HG03575 (cell line): ENCODE measurements at regions not wholly inside any gene's neighbourhood (a gene's known extent, or its start where the extent isn't known, plus 50 kb on each side); places are given as distances from the start of the nearest gene placed in this dataset.

Source experiments
- ATAC-seq: cut with Tn5 transposase; IDR thresholded peaks from one replicate; pipeline ENCODE4 v1.9.1; 2021; ENCODE audit not compliant: unreplicated experiment, insufficient number of reproducible peaks, low FRiP score; ENCODE audit errors: extremely low read depth

DNA sequence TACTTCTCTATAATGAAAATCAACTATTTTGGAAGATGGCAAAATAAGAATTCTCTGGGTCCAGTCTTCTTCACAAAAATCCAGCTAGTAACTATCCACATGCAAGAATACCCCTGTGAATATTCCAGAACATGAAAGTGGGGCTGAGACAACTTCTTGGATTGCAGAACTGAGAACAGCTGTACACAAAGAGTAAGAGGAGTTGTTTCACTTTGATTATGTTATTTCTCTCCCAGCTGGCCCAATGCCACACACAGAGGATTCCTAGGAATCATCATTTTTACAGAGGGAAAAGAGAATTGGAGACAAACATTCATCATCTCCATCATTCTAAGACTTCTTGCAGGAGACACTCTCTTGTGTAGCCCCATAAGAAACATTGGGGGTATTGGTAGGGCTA lies 782.2 kb upstream of the LCORL start:
- ATAC-seq = no peak

DNA sequence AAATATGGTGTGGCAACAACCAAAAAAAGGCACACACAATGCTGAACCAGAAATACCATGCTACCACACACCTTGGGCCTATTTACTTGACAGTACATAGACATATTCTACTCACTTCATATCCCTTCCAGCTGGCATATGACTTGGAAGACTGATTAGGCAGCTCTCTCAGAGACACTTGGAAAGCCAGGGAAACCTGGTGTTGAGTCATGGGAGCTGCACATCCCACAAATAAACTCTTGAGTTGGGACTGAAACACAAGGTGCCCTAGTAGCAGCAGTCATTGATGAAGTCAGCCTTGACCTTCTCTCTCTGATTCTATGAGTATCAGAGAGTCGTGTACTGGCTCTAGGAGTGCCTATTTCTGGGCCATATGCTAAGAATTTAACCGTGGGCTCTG lies 776.6 kb upstream of the LCORL start:
- ATAC-seq = no peak

DNA sequence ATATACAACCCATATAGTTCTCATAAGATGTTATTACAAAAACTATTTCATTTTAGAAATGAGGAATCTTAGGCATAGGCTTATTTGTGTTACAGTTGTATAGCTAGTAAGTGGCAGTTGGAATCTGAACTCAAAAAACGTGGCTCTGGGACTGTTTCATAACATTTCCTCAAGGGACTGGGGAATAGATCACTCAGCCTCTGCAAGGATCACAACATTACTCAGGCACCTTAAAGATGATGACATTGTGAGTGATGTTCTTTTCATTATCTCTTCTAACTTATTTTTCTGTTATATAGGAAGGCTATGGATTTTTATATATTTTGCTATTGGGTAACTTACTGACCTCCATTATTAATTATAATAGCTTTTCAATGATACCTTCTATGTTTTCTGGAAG lies 774.2 kb upstream of the LCORL start:
- no peak for ATAC-seq

DNA sequence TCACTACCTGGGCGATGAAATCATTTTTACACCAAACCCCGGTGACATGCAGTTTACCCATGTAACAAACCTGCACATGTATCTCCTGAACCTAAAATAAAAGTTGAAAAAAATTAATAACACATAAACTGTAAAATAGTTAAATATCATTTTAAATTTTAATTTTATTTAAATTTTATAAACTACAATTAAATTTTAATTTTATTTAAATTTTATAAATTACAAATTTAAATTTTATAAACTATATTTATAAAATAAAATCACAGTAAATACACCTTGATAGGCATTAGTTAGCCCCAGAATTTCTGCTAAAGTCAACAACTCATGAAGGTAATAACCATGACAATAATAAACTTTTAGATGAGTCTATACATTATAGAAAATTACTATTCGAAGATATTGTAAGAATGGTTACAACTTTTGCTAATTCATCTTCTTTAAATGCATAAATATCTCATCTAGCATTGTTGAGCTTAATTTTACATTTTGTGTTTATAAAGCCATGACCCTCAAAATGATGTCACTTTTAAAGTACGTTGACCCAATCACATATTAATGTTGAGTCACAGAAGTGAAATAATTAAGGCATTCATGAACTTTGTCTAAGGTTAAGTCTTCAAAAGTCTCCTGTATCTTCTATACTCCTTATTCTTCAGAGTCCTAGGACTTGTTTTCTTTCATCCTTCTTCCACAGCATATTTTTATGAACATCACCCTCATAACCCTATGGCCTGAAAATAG lies 755.8 kb upstream of the LCORL start:
- ATAC-seq = no peak

GRCh38 chr4:18767921-18768320 lies 746.4 kb upstream of the LCORL start:
- no peak for ATAC-seq

DNA sequence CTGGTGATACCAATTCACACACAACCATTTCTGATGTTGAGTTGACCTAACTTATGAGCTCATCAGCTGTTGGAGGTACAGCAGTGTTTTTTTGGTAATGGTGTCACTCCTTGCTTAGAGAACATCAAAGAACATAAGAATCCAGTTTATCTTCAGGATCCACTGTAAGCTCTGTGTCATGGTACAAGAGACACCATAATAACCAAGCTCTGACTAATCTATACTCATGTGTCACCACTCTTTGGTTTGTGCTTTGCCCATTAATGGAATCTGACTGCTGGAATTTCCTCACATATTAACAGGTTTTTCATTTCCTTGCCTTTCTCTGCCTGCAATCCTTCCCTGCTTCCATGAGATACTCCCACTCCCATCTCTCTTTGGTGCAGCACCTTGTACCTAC lies 735.1 kb upstream of the LCORL start:
- no peak for ATAC-seq

DNA sequence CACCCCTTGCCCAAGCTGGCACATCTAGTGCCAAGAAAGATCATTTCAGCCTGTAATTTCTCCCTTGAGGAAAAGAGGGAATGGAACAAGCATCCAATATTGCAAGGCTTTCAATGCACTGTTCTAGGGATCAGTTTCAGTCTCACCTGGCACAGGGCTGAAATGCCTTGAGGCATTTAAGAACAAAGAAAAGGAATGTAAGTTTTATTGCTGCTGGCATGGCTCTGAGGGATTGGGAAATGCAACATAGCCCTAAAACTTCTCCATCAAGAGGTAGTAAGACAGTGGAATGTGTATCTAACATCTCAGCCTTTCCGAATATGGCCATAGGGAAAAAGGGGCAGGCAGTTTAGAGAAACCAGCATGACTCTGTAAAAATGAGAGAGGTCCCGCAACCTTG lies 732.6 kb upstream of the LCORL start:
- ATAC-seq = no peak

DNA sequence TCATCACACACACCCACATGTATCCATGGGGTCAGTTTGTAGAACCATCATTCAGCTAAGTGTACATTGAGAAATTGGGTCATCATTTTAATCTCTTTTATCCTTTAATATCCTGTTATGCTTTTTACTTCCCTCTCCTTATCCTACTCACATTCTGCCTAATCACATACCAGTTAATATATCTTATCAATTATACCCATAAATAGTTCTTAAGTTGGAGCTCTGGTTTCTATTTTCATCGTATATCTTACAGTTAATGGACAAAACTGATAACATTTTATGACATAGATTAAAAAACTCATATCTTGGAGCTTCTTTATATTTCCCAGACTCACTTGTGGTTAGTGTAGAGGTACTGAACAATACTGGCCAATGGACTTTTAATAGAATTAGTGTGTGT lies 729.5 kb upstream of the LCORL start:
- no peak for ATAC-seq

- ATAC-seq = no peak
These were observed 727.8 kb upstream of the LCORL start for GRCh38 chr4:18749391-18749790.

GRCh38 chr4:18736551-18736950 lies 715.0 kb upstream of the LCORL start:
- ATAC-seq = no peak

- ATAC-seq = no peak
These were observed 714.2 kb upstream of the LCORL start for GRCh38 chr4:18735740-18736268.

- no peak for ATAC-seq
These were observed 712.9 kb upstream of the LCORL start for GRCh38 chr4:18734405-18734804.

DNA sequence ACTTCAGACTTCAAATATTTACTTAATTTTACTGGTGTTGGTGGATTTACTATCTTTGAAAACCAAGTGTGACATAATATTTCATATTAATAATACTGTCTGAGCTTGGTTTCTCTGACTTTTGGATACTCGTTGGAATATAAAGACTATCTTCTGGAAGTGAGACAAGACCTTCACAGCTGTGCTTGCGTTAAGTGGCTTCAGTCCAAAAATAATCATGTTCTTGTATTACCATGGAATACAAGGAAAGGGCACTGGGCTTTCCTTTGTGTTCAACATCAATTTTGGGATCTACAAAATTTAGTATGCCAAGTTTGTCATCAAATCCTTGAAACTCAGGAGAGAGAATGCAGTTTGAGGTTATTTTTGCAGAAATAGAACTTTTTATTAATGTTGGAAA lies 712.4 kb upstream of the LCORL start:
- no peak for ATAC-seq

DNA sequence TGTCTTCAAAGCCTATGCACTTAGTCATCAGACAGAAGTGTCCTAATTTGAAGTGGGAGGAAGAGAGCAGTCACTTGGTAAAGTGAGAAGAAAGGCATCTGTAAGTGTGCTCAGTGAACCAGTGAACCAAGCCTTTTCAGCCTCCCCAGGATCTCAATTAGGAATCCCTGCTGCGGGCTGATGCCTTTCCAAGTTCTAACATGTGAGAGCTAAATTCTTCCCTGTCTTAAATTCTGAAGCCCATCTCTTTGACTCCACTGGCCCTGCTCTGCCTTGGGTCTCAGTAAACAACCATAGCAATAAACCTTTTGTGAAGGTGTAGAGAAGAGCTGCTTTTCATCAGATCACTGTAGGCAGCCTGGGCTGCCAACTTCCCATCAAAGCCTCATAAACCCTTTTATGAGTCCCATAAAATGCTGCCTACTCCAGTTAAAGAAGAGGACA lies 701.2 kb upstream of the LCORL start:
- no peak for ATAC-seq

DNA sequence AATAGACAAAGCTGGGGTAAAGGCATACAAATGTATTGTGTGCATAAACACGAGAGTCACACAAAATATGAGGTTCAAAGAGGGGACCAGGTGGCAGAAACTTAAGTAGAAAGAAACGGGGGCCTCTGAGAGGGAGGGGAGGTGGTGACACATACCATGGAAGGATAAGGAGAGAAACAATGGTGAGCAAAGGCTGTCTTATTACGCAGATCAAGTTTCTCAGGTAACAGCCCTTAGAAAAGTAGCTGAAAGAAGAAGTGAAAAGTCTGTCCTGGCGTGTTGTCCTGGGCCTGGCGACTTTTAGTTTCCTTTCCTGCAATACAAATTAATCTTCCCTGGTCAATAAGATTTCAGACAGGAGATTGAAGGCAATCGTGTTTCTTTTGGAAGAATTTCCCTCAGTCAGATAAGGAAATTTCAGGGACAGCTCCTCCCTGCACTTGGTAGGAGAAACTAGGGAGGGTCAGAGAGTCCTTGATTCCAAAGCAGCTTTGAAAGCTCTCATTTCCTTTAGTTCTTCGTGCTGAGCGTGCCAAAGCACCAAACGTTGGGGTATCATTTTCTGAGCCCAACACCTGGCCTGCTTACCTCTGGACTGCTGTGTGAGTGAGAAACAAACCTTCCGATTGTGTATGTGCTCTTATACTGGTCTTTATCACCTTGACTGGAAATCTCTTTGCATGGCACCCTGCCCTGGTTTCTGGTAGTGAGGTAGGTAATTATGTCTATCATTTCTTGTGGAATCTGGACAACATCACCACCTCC lies 676.7 kb upstream of the LCORL start:
- ATAC-seq = no peak

- ATAC-seq = no peak
These were observed 674.4 kb upstream of the LCORL start for GRCh38 chr4:18695733-18696527.

DNA sequence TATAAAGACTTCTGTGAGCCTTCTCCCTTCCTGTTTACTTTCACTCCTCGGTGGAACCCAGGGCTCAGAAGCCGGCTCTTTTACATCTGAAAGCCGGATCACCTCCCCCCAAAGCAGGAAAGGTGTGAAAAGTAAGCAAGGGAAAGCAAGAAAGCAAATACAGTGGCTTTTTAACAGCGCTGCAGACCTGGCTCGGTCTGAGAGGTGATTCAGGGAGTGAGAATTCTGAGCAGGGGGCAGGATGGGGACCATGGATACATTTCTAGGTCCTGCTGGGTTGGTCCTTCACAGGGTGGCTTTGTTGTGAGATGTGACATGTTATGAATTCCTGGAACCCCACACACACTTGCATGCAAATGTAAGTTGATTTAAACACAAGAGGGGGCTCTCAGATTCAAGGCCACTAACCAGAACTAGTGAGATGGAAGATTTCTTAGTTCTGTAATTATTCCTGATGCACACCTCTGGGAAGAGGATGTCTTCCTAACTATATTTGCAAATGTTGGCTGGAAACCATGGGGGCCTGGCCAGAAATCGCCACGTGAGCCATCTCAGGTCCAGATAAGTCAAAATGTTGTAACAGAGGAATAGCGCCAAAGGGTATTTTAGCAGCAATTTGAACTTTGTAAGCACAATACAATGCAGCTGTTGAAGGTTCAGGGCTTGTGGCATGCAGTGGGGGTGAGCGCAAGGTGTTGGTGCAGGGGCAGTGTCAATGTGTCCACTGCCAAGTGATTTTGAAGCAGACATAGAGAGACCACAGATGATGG lies 670.1 kb upstream of the LCORL start:
- no peak for ATAC-seq

DNA sequence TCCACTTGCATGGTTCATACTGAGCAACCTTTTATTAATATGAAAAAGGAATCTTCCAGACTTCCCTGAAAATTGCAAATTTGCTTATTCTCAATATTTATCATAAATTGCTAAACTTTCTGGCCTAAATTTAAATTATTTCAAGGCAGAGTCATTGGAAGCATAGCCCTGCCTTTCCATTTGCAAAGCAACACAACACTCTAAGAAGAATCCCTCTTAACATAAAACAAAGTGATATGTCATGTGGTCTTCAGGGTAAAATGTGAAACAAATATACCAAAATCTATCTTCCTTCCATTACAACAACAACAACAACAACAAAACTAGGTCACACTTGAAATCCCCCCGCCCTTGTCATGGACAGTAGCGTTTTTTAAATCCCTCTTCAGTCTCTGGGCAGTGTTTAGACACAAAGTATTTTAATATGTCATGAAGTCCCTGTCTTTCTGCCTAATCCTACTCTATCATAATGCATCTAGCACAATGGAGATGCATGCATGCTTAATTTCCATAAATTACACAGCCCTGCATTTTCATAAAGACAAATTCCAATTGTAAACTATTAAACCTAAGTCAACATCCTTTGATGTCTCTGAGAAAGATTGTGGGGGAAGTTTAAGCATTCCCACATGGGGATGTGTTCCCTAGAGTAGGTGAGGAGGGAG lies 668.9 kb upstream of the LCORL start:
- no peak for ATAC-seq
